ENCODE measurements at regions not wholly inside any gene's neighbourhood (a gene's known extent, or its start where the extent isn't known, plus 50 kb on each side); places are given as distances from the start of the nearest gene placed in this dataset.
A peak's percentile ranks its signal among the peaks of the same experiment; 100 is the strongest.
"Not testable (repeated sequence)": the region's sequence is repeated elsewhere in the genome, so short reads cannot be mapped to it uniquely, and the experiment has no call there.

GRCh38 chr3:137172728-137173127 is 214.9 kb downstream of the IL20RB start:
- no peak overlapping the region for H3K4me3 ChIP-seq (ENCODE audit: low read depth, low read length)
- TF ChIP-seq CTCF (IDR thresholded peaks at IDR 0.05; ENCODE audit: insufficient read depth, low read length, poor library complexity, severe bottlenecking) = no peak
- no peaks in the 10 kb centered on the region for H3K36me3 ChIP-seq (ENCODE audit: control insufficient read depth, insufficient read depth, low read length)
- no peaks in the 10 kb centered on the region for H3K27me3 ChIP-seq (ENCODE audit: control insufficient read depth, insufficient read depth, low read length)
- no peak for DNase-seq (ENCODE audit: low read depth)

DNA sequence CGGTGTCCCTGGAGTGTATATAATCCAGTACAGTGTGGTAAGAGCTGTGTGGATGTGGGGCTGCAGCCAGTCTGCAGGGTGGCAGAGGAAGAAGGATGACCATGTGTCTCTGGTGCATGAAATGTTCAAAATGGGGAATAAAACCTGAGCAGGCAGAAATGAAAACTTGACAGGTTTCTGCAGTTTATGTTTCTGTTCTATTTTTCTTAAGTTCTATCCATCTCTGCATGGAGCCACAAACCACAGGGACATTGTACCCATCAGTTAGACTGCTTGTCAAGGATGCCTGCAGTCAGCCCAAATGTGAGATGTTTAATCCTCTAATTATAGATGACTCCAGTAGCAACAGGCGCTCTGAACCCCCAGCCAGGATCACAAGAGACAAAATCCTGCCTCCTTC is 216.7 kb downstream of the IL20RB start:
- no peak for TF ChIP-seq CTCF (IDR thresholded peaks at IDR 0.05; ENCODE audit: insufficient read depth, low read length, poor library complexity, severe bottlenecking)
- no peak overlapping the region for H3K4me3 ChIP-seq (ENCODE audit: low read depth, low read length)
- no peak for DNase-seq (ENCODE audit: low read depth)
- no peaks in the 10 kb centered on the region for H3K27me3 ChIP-seq (ENCODE audit: control insufficient read depth, insufficient read depth, low read length)
- H3K36me3 ChIP-seq (ENCODE audit: control insufficient read depth, insufficient read depth, low read length) = no peaks in the 10 kb centered on the region

- no peak for TF ChIP-seq CTCF (IDR thresholded peaks at IDR 0.05; ENCODE audit: insufficient read depth, low read length, poor library complexity, severe bottlenecking)
- Histone ChIP-seq H3K36me3 (ENCODE audit: control insufficient read depth, insufficient read depth, low read length) (no peaks in the 10 kb centered on the region), H3K27me3 (ENCODE audit: control insufficient read depth, insufficient read depth, low read length) (no peaks in the 10 kb centered on the region), H3K4me3 (ENCODE audit: low read depth, low read length) (no peak overlapping the region)
- no peak for DNase-seq (ENCODE audit: low read depth)
These were observed 222.4 kb downstream of the IL20RB start for GRCh38 chr3:137180220-137180619.

DNA sequence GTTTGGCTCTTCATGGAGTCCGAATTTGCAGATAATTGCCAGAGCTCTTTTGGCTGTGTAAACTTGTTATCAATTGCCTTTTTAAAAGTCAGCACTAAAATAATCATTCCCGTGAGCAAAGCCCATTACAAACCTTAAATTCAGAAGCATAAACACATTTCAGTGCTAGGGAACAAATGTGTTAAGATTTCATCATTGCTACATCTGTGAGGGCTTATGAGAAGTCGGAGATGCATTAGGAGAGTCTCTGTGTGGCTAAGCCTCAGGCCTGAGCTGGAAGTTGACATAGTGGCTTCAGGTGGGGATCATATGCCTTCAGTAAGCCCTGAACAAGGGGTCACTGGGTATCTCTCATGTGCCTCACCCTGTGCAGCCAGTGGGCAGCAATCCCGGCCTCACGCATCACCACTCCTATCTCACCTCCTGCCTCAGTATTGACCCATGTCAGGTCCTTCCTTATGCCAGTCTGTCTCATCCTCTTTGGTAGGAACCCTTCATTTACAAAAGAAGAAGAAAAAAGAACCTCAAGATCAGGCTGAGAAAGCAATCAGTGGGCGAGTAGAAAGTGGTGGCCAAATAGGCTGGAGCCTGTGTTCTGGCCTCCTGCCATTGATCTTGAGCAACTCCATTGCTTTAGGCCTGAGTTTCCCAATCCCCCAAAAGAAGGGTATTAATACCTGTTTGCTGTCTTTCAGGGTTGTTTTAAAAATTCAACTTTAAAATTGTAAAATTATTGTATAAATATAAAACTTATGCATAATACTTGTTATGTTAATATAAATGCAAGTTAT is 233.5 kb downstream of the IL20RB start:
- TF ChIP-seq CTCF (IDR thresholded peaks at IDR 0.05; ENCODE audit: insufficient read depth, low read length, poor library complexity, severe bottlenecking) = no peak
- no peak overlapping the region for H3K4me3 ChIP-seq (ENCODE audit: low read depth, low read length)

DNA sequence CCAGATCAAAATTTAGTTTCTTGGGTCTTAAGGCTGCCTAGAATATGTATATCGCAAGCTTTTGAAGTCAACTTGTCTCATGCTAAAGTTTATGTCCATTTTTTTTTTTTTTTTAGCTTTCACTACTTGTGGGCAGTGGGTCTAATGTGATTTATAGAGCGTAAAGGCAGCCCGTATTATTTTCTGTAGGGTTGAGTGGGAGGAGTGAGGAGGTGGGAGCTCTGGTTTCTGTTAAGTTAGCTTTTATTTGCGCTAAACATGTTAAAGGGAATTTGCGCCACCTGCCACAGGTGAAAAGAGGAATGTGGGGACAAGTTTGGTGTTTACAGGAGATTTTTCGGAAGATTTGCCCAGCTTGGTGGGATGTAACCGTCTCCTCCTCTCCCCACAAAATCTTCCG is 234.2 kb downstream of the IL20RB start:
- H3K4me3 ChIP-seq (ENCODE audit: low read depth, low read length) = no peak overlapping the region
- no peak for DNase-seq (ENCODE audit: low read depth)
- no peaks in the 10 kb centered on the region for H3K36me3 ChIP-seq (ENCODE audit: control insufficient read depth, insufficient read depth, low read length)
- TF ChIP-seq CTCF (IDR thresholded peaks at IDR 0.05; ENCODE audit: insufficient read depth, low read length, poor library complexity, severe bottlenecking) = no peak
- H3K27me3 ChIP-seq (ENCODE audit: control insufficient read depth, insufficient read depth, low read length) = peaks cover 2% of the 10 kb centered on the region

More for the DNA sequence above, 233.5 kb downstream of the IL20RB start:
- peaks cover 2% of the 10 kb centered on the region for H3K27me3 ChIP-seq (ENCODE audit: control insufficient read depth, insufficient read depth, low read length)
- H3K36me3 ChIP-seq (ENCODE audit: control insufficient read depth, insufficient read depth, low read length) = no peaks in the 10 kb centered on the region
- DNase-seq (ENCODE audit: low read depth) = no peak

GRCh38 chr3:137194301-137194700 is 236.5 kb downstream of the IL20RB start:
- peak; percentile 5 for DNase-seq (ENCODE audit: low read depth)
- peaks cover 2% of the 10 kb centered on the region for H3K27me3 ChIP-seq (ENCODE audit: control insufficient read depth, insufficient read depth, low read length)
- H3K4me3 ChIP-seq (ENCODE audit: low read depth, low read length) = no peak overlapping the region
- H3K36me3 ChIP-seq (ENCODE audit: control insufficient read depth, insufficient read depth, low read length) = no peaks in the 10 kb centered on the region
- TF ChIP-seq CTCF (IDR thresholded peaks at IDR 0.05; ENCODE audit: insufficient read depth, low read length, poor library complexity, severe bottlenecking) = no peak

DNA sequence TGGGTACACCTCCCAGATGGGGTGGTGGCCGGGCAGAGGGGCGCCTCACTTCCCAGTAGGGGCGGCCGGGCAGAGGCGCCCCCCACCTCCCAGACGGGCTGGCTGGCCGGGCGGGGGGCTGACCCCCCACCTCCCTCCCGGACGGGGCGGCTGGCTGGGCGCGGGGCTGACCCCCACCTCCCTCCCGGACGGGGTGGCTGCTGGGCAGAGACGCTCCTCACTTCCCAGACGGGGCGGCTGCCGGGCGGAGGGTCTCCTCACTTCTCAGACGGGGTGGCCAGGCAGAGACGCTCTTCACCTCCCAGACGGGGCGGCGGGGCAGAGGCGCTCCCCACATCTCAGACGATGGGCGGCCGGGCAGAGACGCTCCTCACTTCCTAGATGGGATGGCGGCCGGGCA is 240.6 kb downstream of the IL20RB start:
- not testable (repeated sequence) for H3K4me3 ChIP-seq (ENCODE audit: low read depth, low read length); H3K36me3 ChIP-seq (ENCODE audit: control insufficient read depth, insufficient read depth, low read length); DNase-seq (ENCODE audit: low read depth); H3K27me3 ChIP-seq (ENCODE audit: control insufficient read depth, insufficient read depth, low read length)
